ENCODE measurements at regions not wholly inside any gene's neighbourhood (a gene's known extent, or its start where the extent isn't known, plus 50 kb on each side); places are given as distances from the start of the nearest gene placed in this dataset.

GRCh38 chr10:36209480-36209879 lies 567.4 kb upstream of the FZD8 start:
- TF ChIP-seq POLR2A (IDR thresholded peaks at IDR 0.05) (no peak), CTCF (IDR thresholded peaks at IDR 0.05) (no peak)
- no peak for DNase-seq (ENCODE audit: low spot score in 2 of 2)
- intact Hi-C loops (cut with DNase I; ENCODE audit: low total_unique reads) = no loop called here
- no peak overlapping the region for H3K4me3 ChIP-seq (ENCODE audit: low read depth, poor library complexity, severe bottlenecking)
- 92 to 95% methylated on average over 5 of the region's 5 CpGs for WGBS, 2 donors

- intact Hi-C loops (cut with DNase I; ENCODE audit: low total_unique reads) = no loop called here
- WGBS, 2 donors = 26% methylated on average over 1 of the region's 1 CpG
- no peak for DNase-seq (ENCODE audit: low spot score in 2 of 2)
- no peak for TF ChIP-seq POLR2A (IDR thresholded peaks at IDR 0.05)
- no peak for TF ChIP-seq CTCF (IDR thresholded peaks at IDR 0.05)
- no peak overlapping the region for H3K4me3 ChIP-seq (ENCODE audit: low read depth, poor library complexity, severe bottlenecking)
Observed at GRCh38 chr10:36202881-36203280, 560.8 kb upstream of the FZD8 start.

GRCh38 chr10:36200577-36200976 lies 558.5 kb upstream of the FZD8 start:
- intact Hi-C loops (cut with DNase I; ENCODE audit: low total_unique reads) = no loop called here
- DNase-seq (ENCODE audit: low spot score in 2 of 2) = no peak
- TF ChIP-seq POLR2A (IDR thresholded peaks at IDR 0.05) (no peak), CTCF (IDR thresholded peaks at IDR 0.05) (no peak)
- no peak overlapping the region for H3K4me3 ChIP-seq (ENCODE audit: low read depth, poor library complexity, severe bottlenecking)
- 76 to 80% methylated on average over 5 of the region's 5 CpGs for WGBS, 2 donors

- no peak for DNase-seq (ENCODE audit: low spot score in 2 of 2)
- H3K4me3 ChIP-seq (ENCODE audit: low read depth, poor library complexity, severe bottlenecking) = no peak overlapping the region
- TF ChIP-seq CTCF (IDR thresholded peaks at IDR 0.05) = no peak
- TF ChIP-seq POLR2A (IDR thresholded peaks at IDR 0.05) = no peak
- intact Hi-C loops (cut with DNase I; ENCODE audit: low total_unique reads) = no loop called here
Observed at GRCh38 chr10:36198322-36198721, 556.2 kb upstream of the FZD8 start.

GRCh38 chr10:36195364-36195763 lies 553.3 kb upstream of the FZD8 start:
- H3K4me3 ChIP-seq (ENCODE audit: low read depth, poor library complexity, severe bottlenecking) = no peak overlapping the region
- intact Hi-C loops (cut with DNase I; ENCODE audit: low total_unique reads) = no loop called here
- WGBS, 2 donors = 81 to 85% methylated on average over 3 of the region's 3 CpGs
- TF ChIP-seq CTCF (IDR thresholded peaks at IDR 0.05) = no peak
- no peak for TF ChIP-seq POLR2A (IDR thresholded peaks at IDR 0.05)
- no peak for DNase-seq (ENCODE audit: low spot score in 2 of 2)

GRCh38 chr10:36194276-36194675 lies 552.2 kb upstream of the FZD8 start:
- no peak overlapping the region for H3K4me3 ChIP-seq (ENCODE audit: low read depth, poor library complexity, severe bottlenecking)
- WGBS, 2 donors = 84 to 86% methylated on average over 4 of the region's 4 CpGs
- DNase-seq (ENCODE audit: low spot score in 2 of 2) = no peak
- intact Hi-C loops (cut with DNase I; ENCODE audit: low total_unique reads) = no loop called here
- TF ChIP-seq CTCF (IDR thresholded peaks at IDR 0.05) (no peak), POLR2A (IDR thresholded peaks at IDR 0.05) (no peak)

Data from lower leg skin (tissue), 4 donors.